Myocyte (in vitro differentiated cells): ENCODE measurements at regions not wholly inside any gene's neighbourhood (a gene's known extent, or its start where the extent isn't known, plus 50 kb on each side); places are given as distances from the start of the nearest gene placed in this dataset.
A peak's percentile ranks its signal among the peaks of the same experiment; 100 is the strongest.

ENCODE experiments used
- DNase-seq: peaks from one replicate; pipeline ENCODE4 v3.0.0-alpha.2; 2012; ENCODE audit warnings: low read depth

GRCh38 chr2:195009202-195009601 lies 647.8 kb upstream of the SLC39A10 start:
- peak; percentile 86 for DNase-seq

GRCh38 chr2:195006856-195007255 lies 650.2 kb upstream of the SLC39A10 start:
- no peak for DNase-seq

GRCh38 chr2:195003881-195004471 lies 653.0 kb upstream of the SLC39A10 start:
- DNase-seq, result peak; percentile 53

GRCh38 chr2:195001924-195002323 lies 655.1 kb upstream of the SLC39A10 start:
- DNase-seq, result no peak

GRCh38 chr2:194999771-195000170 lies 657.3 kb upstream of the SLC39A10 start:
- DNase-seq, result no peak

GRCh38 chr2:194992648-194993047 lies 664.4 kb upstream of the SLC39A10 start:
- no peak for DNase-seq

GRCh38 chr2:194985258-194985657 lies 671.8 kb upstream of the SLC39A10 start:
- no peak for DNase-seq

- DNase-seq, result no peak
Measured at GRCh38 chr2:194962254-194962653, 694.8 kb upstream of the SLC39A10 start.

- DNase-seq, result no peak
Measured at GRCh38 chr2:194954218-194954617, 702.8 kb upstream of the SLC39A10 start.

GRCh38 chr2:194946826-194947225 lies 710.2 kb upstream of the SLC39A10 start:
- DNase-seq, result no peak

- DNase-seq, result no peak
Measured at GRCh38 chr2:194938066-194938465, 719.0 kb upstream of the SLC39A10 start.

GRCh38 chr2:194927489-194927888 lies 729.5 kb upstream of the SLC39A10 start:
- no peak for DNase-seq

GRCh38 chr2:194926873-194927272 lies 730.2 kb upstream of the SLC39A10 start:
- DNase-seq, result no peak

- DNase-seq, result no peak
Measured at GRCh38 chr2:194925742-194926141, 731.3 kb upstream of the SLC39A10 start.

GRCh38 chr2:194917519-194917918 lies 739.5 kb upstream of the SLC39A10 start:
- DNase-seq, result no peak

GRCh38 chr2:194915485-194915884 lies 741.5 kb upstream of the SLC39A10 start:
- no peak for DNase-seq

GRCh38 chr2:194907569-194907968 lies 749.5 kb upstream of the SLC39A10 start:
- no peak for DNase-seq

GRCh38 chr2:194896871-194897270 lies 760.2 kb upstream of the SLC39A10 start:
- no peak for DNase-seq

GRCh38 chr2:194883711-194884110 lies 773.3 kb upstream of the SLC39A10 start:
- peak; percentile 87 for DNase-seq

- no peak for DNase-seq
Measured at GRCh38 chr2:194870974-194871535, 786.0 kb upstream of the SLC39A10 start.

GRCh38 chr2:194867328-194867727 lies 789.7 kb upstream of the SLC39A10 start:
- peak; percentile 36 for DNase-seq

GRCh38 chr2:194854941-194855340 lies 802.1 kb upstream of the SLC39A10 start:
- DNase-seq, result no peak

GRCh38 chr2:194842871-194843270 lies 814.2 kb upstream of the SLC39A10 start:
- DNase-seq, result no peak
